HG03103 (cell line): ENCODE measurements at regions not wholly inside any gene's neighbourhood (a gene's known extent, or its start where the extent isn't known, plus 50 kb on each side); places are given as distances from the start of the nearest gene placed in this dataset.

Experiments
- ATAC-seq: cut with Tn5 transposase; IDR thresholded peaks from one replicate; pipeline ENCODE4 v1.9.1; 2021; ENCODE audit warnings: low read depth; ENCODE audit not compliant: unreplicated experiment

GRCh38 chr14:101404426-101405170 is 156.7 kb upstream of the DIO3 start:
- no peak for ATAC-seq

GRCh38 chr14:101405171-101405883 is 156.0 kb upstream of the DIO3 start:
- ATAC-seq, result no peak

GRCh38 chr14:101406921-101407320 is 154.4 kb upstream of the DIO3 start:
- ATAC-seq, result no peak

DNA sequence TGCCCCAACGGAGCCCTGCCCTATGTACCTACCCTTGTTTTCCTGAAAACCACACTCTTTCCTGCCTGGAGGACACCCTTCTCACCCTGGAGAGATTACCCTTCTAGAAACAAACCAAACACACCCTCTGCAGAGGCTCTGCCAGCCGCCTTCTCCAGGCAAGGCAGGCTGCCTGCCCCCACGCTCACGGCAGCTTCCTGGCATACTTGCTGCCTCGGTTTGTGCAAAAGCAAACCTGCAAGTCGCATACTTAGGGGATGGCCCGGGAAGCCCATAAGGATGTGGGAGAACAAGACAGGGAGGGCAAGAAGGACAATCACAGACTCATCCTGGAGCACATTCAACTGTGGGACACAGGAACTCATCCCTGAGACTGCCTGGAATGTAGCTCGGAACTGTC is 154.0 kb upstream of the DIO3 start:
- no peak for ATAC-seq

DNA sequence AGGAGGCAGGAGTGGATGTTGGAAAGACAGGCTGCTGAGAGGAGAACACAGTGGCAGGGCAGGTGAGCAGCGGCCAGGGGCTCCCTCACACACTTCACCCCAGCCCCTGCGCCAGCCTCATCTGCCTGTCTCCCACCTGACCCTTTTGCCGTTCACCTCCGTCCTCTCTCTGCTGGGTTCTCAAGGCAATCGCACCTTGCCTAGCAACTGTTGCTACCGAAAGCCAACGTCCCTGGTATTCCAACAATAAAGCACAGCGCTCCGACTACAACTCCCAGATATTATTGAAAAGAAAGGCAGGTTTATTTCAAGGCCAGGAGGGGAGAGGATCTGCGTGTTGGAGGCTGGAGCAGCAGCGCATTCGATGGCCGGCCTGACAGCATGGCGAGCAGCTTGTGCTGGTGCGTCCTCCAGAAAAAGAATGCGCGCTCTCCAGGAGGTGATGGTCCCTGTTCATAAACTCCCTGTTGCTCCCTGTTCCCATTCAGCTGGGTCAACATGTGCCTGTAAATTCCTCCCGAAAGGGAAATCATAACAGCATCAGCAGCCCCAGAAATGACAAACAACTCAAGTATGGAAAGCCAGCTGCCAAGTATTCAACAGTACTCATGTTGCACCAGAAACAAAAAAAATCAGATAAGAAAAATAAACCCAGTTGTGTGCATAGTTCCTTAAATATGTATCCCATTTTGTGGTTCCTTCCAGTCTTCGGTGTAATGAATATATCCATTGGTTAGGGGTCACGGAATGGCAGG is 153.0 kb upstream of the DIO3 start:
- ATAC-seq, result no peak

GRCh38 chr14:101409006-101409543 is 152.2 kb upstream of the DIO3 start:
- no peak for ATAC-seq

- no peak for ATAC-seq
Observed at GRCh38 chr14:101410126-101410525, 151.2 kb upstream of the DIO3 start.

DNA sequence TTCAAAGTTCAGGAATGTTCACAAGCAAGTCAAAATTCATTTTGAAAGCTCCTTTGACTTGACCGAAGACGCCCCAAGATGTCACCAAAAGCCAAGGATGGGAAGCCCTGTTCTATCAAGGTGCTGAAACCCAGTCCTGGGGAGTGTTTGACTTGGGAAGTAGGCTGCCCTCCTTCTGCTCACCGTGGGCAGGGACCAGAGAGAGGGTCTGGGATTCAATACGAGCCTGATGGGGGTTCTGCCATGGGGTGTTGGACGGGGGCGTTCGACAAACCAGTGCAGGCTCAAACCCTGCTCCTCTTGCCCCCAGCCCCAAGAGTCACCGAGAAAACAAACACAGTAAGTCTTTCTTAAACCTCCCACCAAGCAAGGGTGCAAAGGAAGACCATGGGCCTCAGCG is 150.1 kb upstream of the DIO3 start:
- ATAC-seq, result no peak

DNA sequence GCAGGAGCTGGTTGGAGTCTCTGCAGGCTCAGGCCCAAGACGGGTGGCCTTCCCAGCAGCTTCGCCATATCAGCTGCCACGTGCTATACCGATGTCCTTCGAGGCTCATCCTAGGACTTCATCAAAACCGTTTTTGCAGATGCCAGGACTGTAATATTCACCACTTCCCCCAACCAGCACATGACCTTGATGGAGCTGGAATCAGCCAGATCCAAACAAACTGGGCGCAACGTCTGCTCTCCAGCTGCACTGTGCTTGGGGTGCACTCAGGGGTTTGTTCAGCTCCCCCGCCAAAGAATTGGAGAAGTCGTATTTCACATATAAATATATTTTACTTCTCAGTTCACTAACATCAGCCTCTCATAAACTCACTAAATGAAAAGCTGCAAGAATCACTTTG is 149.5 kb upstream of the DIO3 start:
- no peak for ATAC-seq

- ATAC-seq, result no peak
Observed at GRCh38 chr14:101412739-101413138, 148.6 kb upstream of the DIO3 start.

GRCh38 chr14:101417434-101417833 is 143.9 kb upstream of the DIO3 start:
- ATAC-seq, result no peak

- ATAC-seq, result no peak
Observed at GRCh38 chr14:101418601-101419000, 142.7 kb upstream of the DIO3 start.

- ATAC-seq, result no peak
Observed at GRCh38 chr14:101426466-101426865, 134.8 kb upstream of the DIO3 start.

DNA sequence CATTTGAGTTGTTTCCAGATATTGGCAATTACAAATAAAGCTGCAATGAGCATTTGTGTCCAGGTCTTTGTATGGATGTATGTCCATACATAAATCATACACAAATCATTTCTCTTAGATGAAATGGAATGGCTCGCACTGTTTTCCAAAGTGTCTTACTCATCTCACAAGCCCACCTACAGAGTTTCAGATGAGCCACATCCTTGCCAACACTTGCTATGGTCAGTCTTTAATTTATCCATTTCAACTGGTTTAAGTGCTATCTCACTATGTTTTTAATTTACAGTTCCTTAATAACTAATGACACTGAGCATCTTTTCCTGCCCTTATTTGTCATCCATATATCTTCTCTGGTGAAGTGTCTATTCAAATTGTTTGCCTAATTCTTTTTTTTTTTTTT is 132.9 kb upstream of the DIO3 start:
- ATAC-seq, result no peak

GRCh38 chr14:101435546-101435945 is 125.7 kb upstream of the DIO3 start:
- no peak for ATAC-seq

GRCh38 chr14:101439023-101439422 is 122.3 kb upstream of the DIO3 start:
- ATAC-seq, result no peak

DNA sequence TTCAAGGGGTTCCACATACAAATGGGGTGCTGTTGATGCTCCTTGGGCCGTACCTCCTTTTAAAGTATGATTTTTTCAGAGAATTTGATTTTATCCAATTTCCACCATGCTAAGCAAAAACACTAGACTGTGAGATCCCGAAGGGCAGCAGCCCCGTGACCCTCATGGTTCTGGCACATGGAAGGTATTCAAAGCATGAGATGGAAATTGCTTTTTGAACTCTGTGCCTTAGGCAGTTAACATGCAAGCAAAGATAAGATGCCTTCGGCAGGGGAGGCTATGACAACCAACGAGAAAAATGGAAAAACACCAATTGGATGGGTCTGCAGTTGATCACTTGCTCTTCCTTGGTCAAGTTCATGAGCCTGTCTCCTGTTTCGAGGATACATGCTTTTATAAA is 120.8 kb upstream of the DIO3 start:
- no peak for ATAC-seq

DNA sequence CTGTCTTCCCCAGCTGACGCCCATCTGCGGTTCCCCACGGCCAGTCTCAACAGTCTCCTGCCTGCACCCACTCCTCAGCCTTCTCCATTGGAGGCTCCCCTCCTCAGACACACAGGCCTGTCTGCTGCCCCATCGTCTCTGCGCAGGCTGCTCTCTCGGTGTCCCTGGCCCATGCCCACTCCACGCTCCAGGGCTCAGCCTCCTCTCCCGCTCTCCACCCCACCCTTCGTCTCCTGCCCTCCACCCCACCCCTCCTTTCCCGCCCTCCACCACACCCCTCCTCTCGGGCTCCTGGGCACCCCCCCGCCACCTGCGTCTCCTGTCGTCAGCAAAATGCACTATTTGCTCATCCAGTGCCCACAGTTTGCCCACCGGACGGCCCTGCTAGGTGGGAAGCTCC is 119.6 kb upstream of the DIO3 start:
- ATAC-seq, result no peak

DNA sequence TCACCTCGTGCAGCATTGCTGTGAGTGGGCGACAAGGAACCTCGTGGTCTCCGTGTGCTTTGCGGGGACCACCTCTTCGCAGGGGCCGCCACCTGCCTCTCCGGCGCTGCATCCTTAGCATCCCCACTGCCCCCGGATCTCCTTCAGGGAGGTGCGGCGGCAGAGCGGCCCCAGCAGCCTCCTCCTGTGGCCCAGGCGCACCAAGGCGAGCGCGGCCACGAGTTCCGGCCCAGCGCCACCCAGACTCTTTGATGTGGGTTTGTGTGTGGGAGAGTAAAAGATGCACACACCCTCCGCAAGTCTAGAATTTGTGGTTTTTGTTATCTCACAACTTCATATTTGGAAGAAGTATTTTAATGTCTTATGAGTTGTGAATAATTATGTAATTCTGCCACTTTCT is 118.8 kb upstream of the DIO3 start:
- no peak for ATAC-seq

GRCh38 chr14:101444116-101444515 is 117.2 kb upstream of the DIO3 start:
- ATAC-seq, result no peak

GRCh38 chr14:101445278-101445677 is 116.0 kb upstream of the DIO3 start:
- no peak for ATAC-seq
